NB4 (cell line): ENCODE measurements at regions not wholly inside any gene's neighbourhood (a gene's known extent, or its start where the extent isn't known, plus 50 kb on each side); places are given as distances from the start of the nearest gene placed in this dataset.

Experiments
- DNase-seq: peaks from one replicate; pipeline ENCODE4 v3.0.0; 2010; ENCODE audit warnings: low read depth
- H3K4me3 ChIP-seq: one replicate; pipeline ENCODE4 v1.5.1; 2011; ENCODE audit warnings: mild to moderate bottlenecking, low read depth, low read length, moderate library complexity
- CTCF ChIP-seq: IDR thresholded peaks from one replicate; pipeline ENCODE4 v1.5.1; 2012; ENCODE audit warnings: low read depth, low read length
- MAX ChIP-seq: IDR thresholded peaks from 2 replicates; pipeline ENCODE4 v1.6.1; 2011; ENCODE audit warnings: low read depth, low read length
- MYC ChIP-seq: IDR thresholded peaks from 2 replicates; pipeline ENCODE4 v1.6.1; 2011; ENCODE audit warnings: low read depth, low read length
- POLR2A ChIP-seq: IDR thresholded peaks from 2 replicates; pipeline ENCODE4 v1.6.1; 2011; ENCODE audit warnings: mild to moderate bottlenecking; ENCODE audit not compliant: insufficient read length; ENCODE audit errors: extremely low read depth

- H3K4me3 ChIP-seq: no peak overlapping the region
- DNase-seq: no peak
- no peak for TF ChIP-seq CTCF
- no peak for TF ChIP-seq POLR2A
- TF ChIP-seq MAX: no peak
- no peak for TF ChIP-seq MYC
Measured at GRCh38 chr2:129367107-129367506, 612.4 kb upstream of the RAB6C start.

- DNase-seq: no peak
- TF ChIP-seq POLR2A: no peak
- TF ChIP-seq CTCF: no peak
- TF ChIP-seq MAX: no peak
- TF ChIP-seq MYC: no peak
- H3K4me3 ChIP-seq: no peak overlapping the region
Measured at GRCh38 chr2:129369437-129369836, 610.0 kb upstream of the RAB6C start.

- no peak overlapping the region for H3K4me3 ChIP-seq
- DNase-seq: no peak
- TF ChIP-seq POLR2A: no peak
- no peak for TF ChIP-seq MAX
- TF ChIP-seq CTCF: no peak
- TF ChIP-seq MYC: no peak
Measured at GRCh38 chr2:129374452-129374851, 605.0 kb upstream of the RAB6C start.

- TF ChIP-seq POLR2A (no peak), MYC (no peak)
- no peak overlapping the region for H3K4me3 ChIP-seq
- no peak for DNase-seq
Measured at GRCh38 chr2:129375632-129376425, 603.6 kb upstream of the RAB6C start.

- no peak for DNase-seq
- no peak for TF ChIP-seq CTCF
- no peak for TF ChIP-seq MAX
- TF ChIP-seq MYC: no peak
- no peak for TF ChIP-seq POLR2A
- no peak overlapping the region for H3K4me3 ChIP-seq
Measured at GRCh38 chr2:129376426-129377077, 602.9 kb upstream of the RAB6C start.

GRCh38 chr2:129377078-129377469 is 602.4 kb upstream of the RAB6C start:
- TF ChIP-seq CTCF: no peak
- DNase-seq: no peak
- H3K4me3 ChIP-seq: no peak overlapping the region
